ENCODE measurements at regions not wholly inside any gene's neighbourhood (a gene's known extent, or its start where the extent isn't known, plus 50 kb on each side); places are given as distances from the start of the nearest gene placed in this dataset.

DNA sequence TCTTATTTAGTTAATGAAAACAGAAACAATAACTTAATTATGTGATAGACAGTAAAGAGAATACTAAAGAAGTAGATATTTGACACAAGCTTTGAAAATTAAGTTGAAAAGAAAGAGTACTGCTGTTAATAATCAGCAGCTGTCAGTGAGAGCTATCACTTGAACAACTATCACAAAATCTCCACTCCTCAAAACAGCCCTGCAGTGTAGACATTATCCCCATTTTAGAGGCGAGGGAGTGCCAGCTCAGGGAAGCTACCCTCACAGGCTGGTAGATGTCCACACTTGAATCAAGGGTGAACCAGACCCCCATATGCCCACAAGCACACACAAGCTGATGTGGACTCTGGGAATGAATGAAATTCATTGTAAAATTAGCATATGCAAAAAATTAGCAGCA lies 248.8 kb downstream of the RHOU start:
- Histone ChIP-seq H3K56ac (ENCODE audit: low read length) (no peak overlapping the region), H3K4me2 (ENCODE audit: low read length) (no peak overlapping the region), H3K18ac (ENCODE audit: low read length) (no peak overlapping the region), H3K79me2 (ENCODE audit: control insufficient read depth, insufficient read depth, low read length) (no peaks in the 10 kb centered on the region), H3K79me1 (ENCODE audit: low read length) (no peaks in the 10 kb centered on the region), H3K4ac (ENCODE audit: low read depth, low read length) (no peak overlapping the region), H3K27me3 (ENCODE audit: insufficient read depth, low read length, poor library complexity) (no peaks in the 10 kb centered on the region), H4K5ac (ENCODE audit: low read length) (no peak overlapping the region), H3K4me3 (ENCODE audit: low read length) (no peak overlapping the region), H2BK15ac (replicated peaks; ENCODE audit: low read depth) (no peak overlapping the region), H3K23ac (ENCODE audit: low read length) (no peak overlapping the region), H2BK120ac (ENCODE audit: low read depth, low read length) (no peak overlapping the region), H2AK5ac (ENCODE audit: low read length) (no peak overlapping the region), H3K9ac (ENCODE audit: low read length) (no peak overlapping the region), H3K4me1 (ENCODE audit: control insufficient read depth, low read depth, low read length) (no peaks in the 10 kb centered on the region), H4K8ac (ENCODE audit: low read depth, low read length) (no peak overlapping the region), H2BK5ac (ENCODE audit: low read length) (no peak overlapping the region), H3K27ac (ENCODE audit: low read depth, low read length) (no peak overlapping the region), H3K36me3 (ENCODE audit: control insufficient read depth, insufficient read depth, low read length) (no peaks in the 10 kb centered on the region)
- WGBS (ENCODE audit: extremely low coverage, insufficient coverage, low lambda C conversion rate): no CpG with 5 or more reads among the region's 1 CpG
- no peak for DNase-seq

- Histone ChIP-seq H3K23ac (ENCODE audit: low read length) (no peak overlapping the region), H2BK5ac (ENCODE audit: low read length) (no peak overlapping the region), H2BK120ac (ENCODE audit: low read depth, low read length) (no peak overlapping the region), H3K4ac (ENCODE audit: low read depth, low read length) (no peak overlapping the region), H2AK5ac (ENCODE audit: low read length) (no peak overlapping the region), H4K8ac (ENCODE audit: low read depth, low read length) (no peak overlapping the region), H3K9ac (ENCODE audit: low read length) (no peak overlapping the region), H3K56ac (ENCODE audit: low read length) (no peak overlapping the region), H2BK15ac (replicated peaks; ENCODE audit: low read depth) (no peak overlapping the region), H3K36me3 (ENCODE audit: control insufficient read depth, insufficient read depth, low read length) (no peaks in the 10 kb centered on the region), H4K5ac (ENCODE audit: low read length) (no peak overlapping the region), H3K79me2 (ENCODE audit: control insufficient read depth, insufficient read depth, low read length) (no peaks in the 10 kb centered on the region), H3K27me3 (ENCODE audit: insufficient read depth, low read length, poor library complexity) (no peaks in the 10 kb centered on the region), H3K4me2 (ENCODE audit: low read length) (no peak overlapping the region), H3K79me1 (ENCODE audit: low read length) (no peaks in the 10 kb centered on the region), H3K18ac (ENCODE audit: low read length) (no peak overlapping the region), H3K27ac (ENCODE audit: low read depth, low read length) (no peak overlapping the region), H3K4me1 (ENCODE audit: control insufficient read depth, low read depth, low read length) (peaks cover 5% of the 10 kb centered on the region), H3K4me3 (ENCODE audit: low read length) (no peak overlapping the region)
- DNase-seq: no peak
- no CpG with 5 or more reads among the region's 7 CpGs for WGBS (ENCODE audit: extremely low coverage, insufficient coverage, low lambda C conversion rate)
Observed at GRCh38 chr1:228984646-228985631, 249.7 kb downstream of the RHOU start.

DNA sequence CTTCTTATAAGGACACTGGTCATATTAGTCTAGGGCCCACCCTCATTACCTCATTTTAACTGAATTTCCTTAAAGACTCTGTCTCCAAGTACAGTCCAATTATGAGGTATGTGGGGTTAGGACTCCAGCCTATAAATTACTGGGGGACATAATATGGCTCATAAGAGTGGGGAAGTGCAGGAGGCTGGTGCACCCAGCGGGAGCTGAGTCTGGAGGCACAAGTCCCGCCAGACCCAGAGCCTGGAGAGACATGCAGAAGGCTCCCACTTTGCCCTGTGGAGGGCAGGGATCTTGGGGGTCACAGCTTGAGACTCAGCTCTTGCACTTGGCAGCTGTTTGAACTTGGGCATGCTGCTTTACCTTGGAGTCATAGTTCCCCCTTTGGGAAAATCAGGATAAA lies 250.4 kb downstream of the RHOU start:
- no peak overlapping the region for H2BK15ac ChIP-seq (replicated peaks; ENCODE audit: low read depth)
- no peak overlapping the region for H3K56ac ChIP-seq (ENCODE audit: low read length)
- H4K5ac ChIP-seq (ENCODE audit: low read length): no peak overlapping the region
- no peak overlapping the region for H3K4ac ChIP-seq (ENCODE audit: low read depth, low read length)
- DNase-seq: no peak
- H3K4me3 ChIP-seq (ENCODE audit: low read length): no peak overlapping the region
- peaks cover 7% of the 10 kb centered on the region for H3K4me1 ChIP-seq (ENCODE audit: control insufficient read depth, low read depth, low read length)
- no peak overlapping the region for H3K18ac ChIP-seq (ENCODE audit: low read length)
- no peak overlapping the region for H3K4me2 ChIP-seq (ENCODE audit: low read length)
- H2BK5ac ChIP-seq (ENCODE audit: low read length): no peak overlapping the region
- no peak overlapping the region for H3K9ac ChIP-seq (ENCODE audit: low read length)
- H3K79me2 ChIP-seq (ENCODE audit: control insufficient read depth, insufficient read depth, low read length): no peaks in the 10 kb centered on the region
- H3K36me3 ChIP-seq (ENCODE audit: control insufficient read depth, insufficient read depth, low read length): no peaks in the 10 kb centered on the region
- no peak overlapping the region for H3K23ac ChIP-seq (ENCODE audit: low read length)
- no peak overlapping the region for H2BK120ac ChIP-seq (ENCODE audit: low read depth, low read length)
- H3K79me1 ChIP-seq (ENCODE audit: low read length): no peaks in the 10 kb centered on the region
- WGBS (ENCODE audit: extremely low coverage, insufficient coverage, low lambda C conversion rate): no CpG with 5 or more reads among the region's 2 CpGs
- no peak overlapping the region for H3K27ac ChIP-seq (ENCODE audit: low read depth, low read length)
- no peaks in the 10 kb centered on the region for H3K27me3 ChIP-seq (ENCODE audit: insufficient read depth, low read length, poor library complexity)
- no peak overlapping the region for H4K8ac ChIP-seq (ENCODE audit: low read depth, low read length)
- H2AK5ac ChIP-seq (ENCODE audit: low read length): no peak overlapping the region

- DNase-seq: no peak
Observed at GRCh38 chr1:228986093-228986904, 251.0 kb downstream of the RHOU start.

DNA sequence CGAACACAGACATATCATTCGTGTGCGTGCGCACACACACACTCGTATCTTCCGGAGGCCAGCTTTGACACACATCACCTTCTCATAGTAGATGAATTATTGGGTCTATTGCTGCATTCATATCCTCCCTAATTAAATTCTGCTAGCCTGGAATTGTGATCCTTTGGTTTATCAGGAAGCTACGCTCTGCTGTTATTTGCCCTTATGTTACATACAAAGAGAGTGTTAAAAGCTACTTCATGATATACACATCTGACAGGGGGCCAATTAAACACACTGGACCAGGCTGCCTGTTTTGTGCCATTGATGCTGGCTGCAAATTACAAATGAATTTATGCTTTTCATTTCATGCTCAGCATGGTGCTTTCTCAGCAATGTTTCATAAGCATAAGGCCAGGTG lies 252.0 kb downstream of the RHOU start:
- Histone ChIP-seq H3K23ac (ENCODE audit: low read length) (no peak overlapping the region), H4K5ac (ENCODE audit: low read length) (no peak overlapping the region), H2BK5ac (ENCODE audit: low read length) (no peak overlapping the region), H3K27ac (ENCODE audit: low read depth, low read length) (no peak overlapping the region), H3K4me1 (ENCODE audit: control insufficient read depth, low read depth, low read length) (peaks cover 7% of the 10 kb centered on the region), H2AK5ac (ENCODE audit: low read length) (no peak overlapping the region), H3K4ac (ENCODE audit: low read depth, low read length) (no peak overlapping the region), H3K18ac (ENCODE audit: low read length) (no peak overlapping the region), H3K56ac (ENCODE audit: low read length) (no peak overlapping the region), H2BK15ac (replicated peaks; ENCODE audit: low read depth) (no peak overlapping the region), H3K79me2 (ENCODE audit: control insufficient read depth, insufficient read depth, low read length) (no peaks in the 10 kb centered on the region), H3K9ac (ENCODE audit: low read length) (no peak overlapping the region), H3K27me3 (ENCODE audit: insufficient read depth, low read length, poor library complexity) (no peaks in the 10 kb centered on the region), H4K8ac (ENCODE audit: low read depth, low read length) (no peak overlapping the region), H3K36me3 (ENCODE audit: control insufficient read depth, insufficient read depth, low read length) (no peaks in the 10 kb centered on the region), H3K4me2 (ENCODE audit: low read length) (no peak overlapping the region), H2BK120ac (ENCODE audit: low read depth, low read length) (no peak overlapping the region), H3K79me1 (ENCODE audit: low read length) (no peaks in the 10 kb centered on the region), H3K4me3 (ENCODE audit: low read length) (no peak overlapping the region)
- no CpG with 5 or more reads among the region's 7 CpGs for WGBS (ENCODE audit: extremely low coverage, insufficient coverage, low lambda C conversion rate)
- DNase-seq: no peak

More at GRCh38 chr1:228986093-228986904, 251.0 kb downstream of the RHOU start:
- Histone ChIP-seq H3K79me2 (ENCODE audit: control insufficient read depth, insufficient read depth, low read length) (no peaks in the 10 kb centered on the region), H3K4me2 (ENCODE audit: low read length) (no peak overlapping the region), H2BK15ac (replicated peaks; ENCODE audit: low read depth) (no peak overlapping the region), H4K8ac (ENCODE audit: low read depth, low read length) (no peak overlapping the region), H3K4me1 (ENCODE audit: control insufficient read depth, low read depth, low read length) (peaks cover 7% of the 10 kb centered on the region), H3K36me3 (ENCODE audit: control insufficient read depth, insufficient read depth, low read length) (no peaks in the 10 kb centered on the region), H3K4me3 (ENCODE audit: low read length) (no peak overlapping the region), H4K5ac (ENCODE audit: low read length) (no peak overlapping the region), H3K9ac (ENCODE audit: low read length) (no peak overlapping the region), H2BK5ac (ENCODE audit: low read length) (no peak overlapping the region), H3K18ac (ENCODE audit: low read length) (no peak overlapping the region), H3K27me3 (ENCODE audit: insufficient read depth, low read length, poor library complexity) (no peaks in the 10 kb centered on the region), H2AK5ac (ENCODE audit: low read length) (no peak overlapping the region), H3K79me1 (ENCODE audit: low read length) (no peaks in the 10 kb centered on the region), H2BK120ac (ENCODE audit: low read depth, low read length) (no peak overlapping the region), H3K27ac (ENCODE audit: low read depth, low read length) (no peak overlapping the region), H3K4ac (ENCODE audit: low read depth, low read length) (no peak overlapping the region), H3K23ac (ENCODE audit: low read length) (no peak overlapping the region), H3K56ac (ENCODE audit: low read length) (no peak overlapping the region)
- WGBS (ENCODE audit: extremely low coverage, insufficient coverage, low lambda C conversion rate): no CpG with 5 or more reads among the region's 22 CpGs

Measured in mesendoderm (in vitro differentiated cells).